ENCODE measurements at regions not wholly inside any gene's neighbourhood (a gene's known extent, or its start where the extent isn't known, plus 50 kb on each side); places are given as distances from the start of the nearest gene placed in this dataset.

DNA sequence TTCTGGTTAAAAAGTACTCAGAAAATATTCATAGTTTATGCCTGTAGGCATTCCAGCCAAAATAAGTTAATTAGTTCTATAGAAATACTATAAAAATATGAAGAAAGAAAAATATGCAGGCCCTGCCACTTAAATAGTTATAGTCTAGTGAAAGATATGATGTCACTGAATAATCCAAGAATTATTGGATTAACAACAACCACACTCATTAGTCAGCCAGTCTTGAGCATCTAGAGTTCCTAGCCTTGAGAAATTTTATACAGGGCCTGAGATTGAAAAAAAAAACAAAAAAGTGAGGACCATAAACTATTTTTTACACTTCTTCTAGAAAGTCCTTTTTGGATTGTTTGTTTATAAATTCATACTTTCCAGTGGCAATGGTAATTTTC is 823.0 kb downstream of the FAT4 start:
- no peak for TF ChIP-seq POLR2A (IDR thresholded peaks at IDR 0.05)
- TF ChIP-seq, protein P1, sequence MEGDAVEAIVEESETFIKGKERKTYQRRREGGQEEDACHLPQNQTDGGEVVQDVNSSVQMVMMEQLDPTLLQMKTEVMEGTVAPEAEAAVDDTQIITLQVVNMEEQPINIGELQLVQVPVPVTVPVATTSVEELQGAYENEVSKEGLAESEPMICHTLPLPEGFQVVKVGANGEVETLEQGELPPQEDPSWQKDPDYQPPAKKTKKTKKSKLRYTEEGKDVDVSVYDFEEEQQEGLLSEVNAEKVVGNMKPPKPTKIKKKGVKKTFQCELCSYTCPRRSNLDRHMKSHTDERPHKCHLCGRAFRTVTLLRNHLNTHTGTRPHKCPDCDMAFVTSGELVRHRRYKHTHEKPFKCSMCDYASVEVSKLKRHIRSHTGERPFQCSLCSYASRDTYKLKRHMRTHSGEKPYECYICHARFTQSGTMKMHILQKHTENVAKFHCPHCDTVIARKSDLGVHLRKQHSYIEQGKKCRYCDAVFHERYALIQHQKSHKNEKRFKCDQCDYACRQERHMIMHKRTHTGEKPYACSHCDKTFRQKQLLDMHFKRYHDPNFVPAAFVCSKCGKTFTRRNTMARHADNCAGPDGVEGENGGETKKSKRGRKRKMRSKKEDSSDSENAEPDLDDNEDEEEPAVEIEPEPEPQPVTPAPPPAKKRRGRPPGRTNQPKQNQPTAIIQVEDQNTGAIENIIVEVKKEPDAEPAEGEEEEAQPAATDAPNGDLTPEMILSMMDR (IDR thresholded peaks at IDR 0.05) = no peak

DNA sequence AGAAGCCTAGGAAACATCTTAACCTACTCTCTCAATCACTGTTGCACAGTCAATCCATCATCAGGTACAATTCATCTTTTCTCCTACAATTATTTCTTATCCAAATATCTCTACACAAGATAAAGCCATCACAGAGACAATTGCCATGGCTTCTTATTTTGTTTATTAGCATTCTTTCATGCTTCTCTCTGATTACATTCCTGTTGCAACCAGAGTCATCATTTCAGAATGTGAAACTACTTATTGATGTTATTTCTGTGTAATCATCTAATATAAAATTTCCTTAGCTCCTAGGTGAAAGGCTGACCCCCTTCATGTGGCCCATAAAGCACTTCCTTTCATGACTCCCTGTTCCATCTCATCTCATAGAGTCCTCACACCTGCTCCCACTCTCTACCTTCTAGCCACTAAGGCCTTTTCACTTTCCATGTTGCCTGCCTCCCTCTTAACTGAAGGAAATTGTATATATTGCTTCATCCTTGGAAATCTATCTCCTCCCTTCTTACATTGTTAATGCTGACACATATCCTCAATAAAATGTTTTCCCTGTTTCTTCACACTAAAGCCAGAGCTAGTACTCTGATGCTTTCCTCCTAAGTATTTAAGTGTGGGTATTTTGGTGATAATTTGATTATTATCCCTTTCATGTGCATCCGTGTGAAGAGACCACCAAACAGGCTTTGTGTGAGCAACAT is 829.9 kb downstream of the FAT4 start:
- H3K27ac ChIP-seq = no peak overlapping the region
- no peak for DNase-seq
- WGBS, 4 donors = 75 to 91% (median 83%) methylated on average over 1 of the region's 1 CpG
- H3K4me3 ChIP-seq = no peak overlapping the region
- H3K36me3 ChIP-seq (replicated peaks in 1 of 2) = no peaks in the 10 kb centered on the region
- no peaks in the 10 kb centered on the region for H3K27me3 ChIP-seq
- intact Hi-C loops (cut with DNase I) = no loop called here
- no peaks in the 10 kb centered on the region for H3K9me3 ChIP-seq (replicated peaks in 1 of 3)
- H3K4me1 ChIP-seq (replicated peaks in 1 of 2) = no peaks in the 10 kb centered on the region
- no peak for TF ChIP-seq POLR2A (IDR thresholded peaks at IDR 0.05)
- TF ChIP-seq, protein P1 (IDR thresholded peaks at IDR 0.05) = no peak

More for the DNA sequence above, 823.0 kb downstream of the FAT4 start:
- Histone ChIP-seq H3K4me3 (no peak overlapping the region), H3K36me3 (replicated peaks in 1 of 2) (no peaks in the 10 kb centered on the region), H3K4me1 (replicated peaks in 1 of 2) (no peaks in the 10 kb centered on the region), H3K9me3 (replicated peaks in 1 of 3) (no peaks in the 10 kb centered on the region), H3K27ac (no peak overlapping the region), H3K27me3 (no peaks in the 10 kb centered on the region)
- intact Hi-C loops (cut with DNase I) = no loop called here
- no peak for DNase-seq

DNA sequence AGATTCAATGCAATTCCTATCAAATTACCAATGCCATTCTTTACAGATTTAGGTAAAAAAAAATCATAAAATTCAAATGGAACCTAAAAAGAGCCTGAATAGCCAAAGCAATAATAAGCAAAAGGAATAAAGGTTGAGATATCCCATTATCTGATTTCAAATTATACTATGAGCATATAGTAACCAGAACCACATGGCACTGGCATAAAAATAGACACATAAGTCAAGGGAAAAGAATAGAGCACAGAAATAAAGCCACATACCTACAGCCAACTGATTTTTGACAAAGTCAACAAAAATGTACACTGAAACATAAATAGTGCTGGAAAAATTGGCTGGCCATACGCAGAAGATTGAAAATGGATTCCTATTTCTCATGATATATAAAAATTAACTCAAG is 853.7 kb downstream of the FAT4 start:
- no peaks in the 10 kb centered on the region for H3K36me3 ChIP-seq (replicated peaks in 1 of 2)
- no peak overlapping the region for H3K27ac ChIP-seq
- intact Hi-C loops (cut with DNase I) = no loop called here
- no peak for TF ChIP-seq POLR2A (IDR thresholded peaks at IDR 0.05)
- TF ChIP-seq, protein P1 (IDR thresholded peaks at IDR 0.05) = no peak
- DNase-seq = no peak
- 0 to 86% (median 58%) methylated on average over 1 of the region's 1 CpG for WGBS, 4 donors
- H3K27me3 ChIP-seq = no peaks in the 10 kb centered on the region
- H3K9me3 ChIP-seq (replicated peaks in 1 of 3) = no peaks in the 10 kb centered on the region
- H3K4me1 ChIP-seq (replicated peaks in 1 of 2) = no peaks in the 10 kb centered on the region
- H3K4me3 ChIP-seq = no peak overlapping the region

DNA sequence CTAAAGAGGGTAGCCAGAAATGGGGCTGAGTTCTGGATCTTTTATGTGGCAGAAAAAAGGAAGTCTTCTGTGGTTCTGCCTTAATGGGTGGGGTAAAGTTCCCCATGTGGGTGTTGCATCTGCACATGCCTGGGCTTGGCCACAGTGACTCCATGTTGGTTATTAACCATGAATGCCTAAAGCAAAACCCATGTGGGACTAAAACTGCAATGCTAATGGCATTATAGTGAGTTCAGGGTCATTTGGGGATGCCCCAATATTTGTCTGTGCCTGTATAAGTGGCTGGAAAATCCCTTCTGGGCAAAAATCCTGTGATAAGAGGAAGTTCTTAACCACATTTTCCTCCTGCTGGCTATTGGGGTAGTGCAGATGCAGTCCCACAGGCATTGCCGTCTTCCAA is 857.4 kb downstream of the FAT4 start:
- H3K4me3 ChIP-seq = no peak overlapping the region
- H3K4me1 ChIP-seq (replicated peaks in 1 of 2) = no peaks in the 10 kb centered on the region
- H3K36me3 ChIP-seq (replicated peaks in 1 of 2) = no peaks in the 10 kb centered on the region
- TF ChIP-seq, protein P1 (IDR thresholded peaks at IDR 0.05) = no peak
- TF ChIP-seq POLR2A (IDR thresholded peaks at IDR 0.05) = no peak
- H3K27ac ChIP-seq = no peak overlapping the region
- no peaks in the 10 kb centered on the region for H3K9me3 ChIP-seq (replicated peaks in 1 of 3)
- intact Hi-C loops (cut with DNase I) = no loop called here
- 64 to 89% (median 69%) methylated on average over 1 of the region's 1 CpG for WGBS, 4 donors
- H3K27me3 ChIP-seq = no peaks in the 10 kb centered on the region
- no peak for DNase-seq
